Suppressor macrophage treated with lipopolysaccharide for 1 hour (primary cell): ENCODE measurements at regions not wholly inside any gene's neighbourhood (a gene's known extent, or its start where the extent isn't known, plus 50 kb on each side); places are given as distances from the start of the nearest gene placed in this dataset.
A peak's percentile ranks its signal among the peaks of the same experiment; 100 is the strongest.

Experiments
- DNase-seq, 3 donors: peaks; one replicate each; pipeline ENCODE4 v3.0.0-alpha.2; 2020 to 2022

DNA sequence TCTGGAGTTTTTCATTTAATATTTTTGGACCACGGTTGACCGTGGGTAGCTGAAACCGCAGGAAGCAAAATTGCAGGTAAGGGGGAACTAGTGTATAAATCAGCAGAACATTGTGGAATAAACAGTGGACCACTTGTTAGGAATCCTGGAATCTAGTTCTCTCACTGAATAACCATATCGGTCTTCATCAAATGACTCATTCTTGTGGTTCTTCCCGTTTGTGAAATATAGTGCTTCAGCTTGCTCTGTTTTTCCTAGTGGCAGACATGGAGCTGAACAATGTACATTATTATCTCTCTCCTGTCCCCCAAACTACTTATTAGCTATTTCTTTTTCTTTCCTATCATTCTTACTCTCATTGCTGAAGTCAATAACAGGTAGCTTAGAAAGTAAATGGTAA, 61.9 kb downstream of the HSPA13 start:
- no peak for DNase-seq

DNA sequence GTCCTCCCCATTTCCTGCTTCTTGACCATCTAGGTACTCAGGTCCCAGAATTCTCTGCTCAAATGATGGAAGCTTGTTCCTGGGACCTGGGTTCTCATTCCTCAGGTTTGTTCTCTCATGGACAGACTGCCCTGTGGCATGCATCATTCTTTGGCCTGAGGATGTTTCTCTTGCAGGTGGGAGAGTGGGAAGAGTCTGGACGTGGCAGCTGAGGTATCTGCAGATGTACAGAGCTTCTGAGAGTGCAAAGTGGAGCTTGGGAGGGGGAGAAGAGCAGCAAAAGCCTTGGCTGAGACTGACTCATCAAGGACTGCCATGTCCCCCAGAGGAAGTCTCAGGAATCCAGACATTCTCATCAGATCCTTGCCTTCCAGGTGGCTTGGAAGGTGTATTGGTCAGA, 63.1 kb downstream of the HSPA13 start:
- DNase-seq, result no peak

DNA sequence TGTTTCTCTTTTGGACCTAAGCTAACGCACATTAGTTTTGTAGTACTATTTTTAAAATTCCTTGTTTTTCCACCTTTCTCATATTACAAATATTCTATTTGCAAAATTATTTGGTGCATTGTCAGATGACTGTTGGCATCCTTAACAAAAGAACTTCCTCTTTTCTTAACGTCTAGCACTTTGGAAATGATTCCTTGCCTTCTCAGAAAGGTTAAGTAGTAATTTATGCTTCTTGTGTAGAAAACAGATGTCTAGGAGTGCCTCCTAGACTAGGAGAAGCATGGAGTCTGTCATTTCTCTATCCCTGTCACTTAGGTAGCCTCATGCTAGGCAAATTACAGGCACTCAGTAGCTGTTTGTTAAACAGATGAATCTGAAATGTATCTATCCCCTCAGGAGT, 64.4 kb downstream of the HSPA13 start:
- DNase-seq, result peak in 1 of 3 donors; percentile 16

DNA sequence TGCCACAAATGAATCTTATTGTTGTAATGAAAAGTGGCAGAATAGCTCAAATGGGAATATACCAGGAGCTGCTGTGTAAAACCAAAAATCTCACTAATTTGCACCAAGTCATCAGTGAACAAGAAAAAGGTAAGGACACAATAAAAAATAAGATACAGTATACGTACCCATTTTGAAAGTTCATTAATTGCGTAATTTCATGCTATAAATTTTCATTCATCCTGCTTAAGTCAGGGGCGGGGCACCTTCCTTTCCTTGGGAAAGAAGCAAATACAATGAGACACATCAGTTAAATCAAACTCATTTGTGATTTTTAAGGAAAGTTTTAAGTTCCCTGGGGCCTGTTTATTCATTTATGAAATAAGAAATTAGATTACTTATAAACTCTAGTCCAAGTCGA, 65.4 kb downstream of the HSPA13 start:
- no peak for DNase-seq

GRCh38 chr21:14313300-14313699, 69.6 kb downstream of the HSPA13 start:
- no peak for DNase-seq

DNA sequence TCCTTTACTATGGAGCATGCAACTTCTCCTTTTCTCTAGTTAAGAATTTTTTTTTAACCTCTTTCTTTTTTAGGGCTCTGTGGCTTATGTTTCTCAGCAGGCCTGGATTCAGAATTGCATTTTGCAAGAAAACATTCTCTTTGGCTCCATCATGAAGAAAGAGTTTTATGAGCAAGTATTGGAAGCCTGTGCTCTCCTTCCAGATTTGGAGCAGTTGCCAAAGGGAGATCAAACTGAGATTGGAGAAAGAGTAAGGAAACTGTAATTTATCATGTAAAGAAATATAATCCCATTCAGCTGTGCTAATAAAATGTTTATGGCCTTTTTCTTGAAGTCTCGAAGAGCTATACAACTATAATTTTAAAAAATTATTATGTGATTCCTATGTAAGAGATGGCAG, 70.1 kb downstream of the HSPA13 start:
- DNase-seq, result no peak

- DNase-seq, result peak; percentile 22 to 56 (median 54)
Observed at GRCh38 chr21:14308234-14308633, 74.7 kb downstream of the HSPA13 start.

GRCh38 chr21:14306126-14306907, 76.6 kb downstream of the HSPA13 start:
- DNase-seq, result peak in 2 of 3 donors; percentile 5 to 22

GRCh38 chr21:14303731-14304488, 79.0 kb downstream of the HSPA13 start:
- no peak for DNase-seq

DNA sequence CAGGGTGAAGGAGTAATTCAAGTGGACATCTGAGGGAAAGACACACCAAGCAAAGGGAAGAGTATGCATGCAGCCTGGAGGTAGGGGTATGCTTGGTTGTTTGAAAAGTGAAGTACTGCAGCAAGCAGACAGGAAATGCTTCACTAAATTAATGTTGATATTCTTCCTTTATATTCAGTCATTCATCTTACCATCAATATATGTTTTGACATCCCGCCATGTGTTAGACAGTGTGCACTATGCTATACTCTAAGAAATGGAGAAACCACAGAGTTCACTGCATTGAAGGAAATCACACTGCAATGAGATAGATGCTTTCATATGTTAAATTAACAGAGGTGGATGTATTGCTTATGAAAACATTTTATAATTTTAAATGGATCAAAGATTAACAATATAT, 82.9 kb downstream of the HSPA13 start:
- DNase-seq, result no peak

GRCh38 chr21:14290576-14290975, 74.6 kb downstream of the RBM11 start:
- DNase-seq, result no peak

DNA sequence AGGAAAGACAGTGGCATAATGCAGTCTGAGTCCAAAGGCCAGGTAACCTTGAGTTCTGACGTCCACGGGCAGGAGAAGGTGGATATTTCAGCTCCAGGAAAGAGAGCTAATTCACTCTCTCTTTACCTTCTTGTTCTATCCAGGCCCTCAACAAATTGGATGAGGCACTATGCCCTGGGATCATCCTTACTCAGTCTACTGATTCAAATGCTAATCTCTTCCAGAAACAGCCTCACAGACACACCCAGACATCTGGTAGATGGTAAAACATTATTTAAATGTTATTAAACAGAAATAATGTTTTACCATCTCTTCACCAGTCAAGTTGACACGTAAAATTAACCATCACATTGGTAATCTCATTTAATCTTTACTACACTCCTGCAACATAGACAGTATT, 73.0 kb downstream of the RBM11 start:
- no peak for DNase-seq

- DNase-seq, result no peak
Observed at GRCh38 chr21:14285147-14285761, 69.3 kb downstream of the RBM11 start.

DNA sequence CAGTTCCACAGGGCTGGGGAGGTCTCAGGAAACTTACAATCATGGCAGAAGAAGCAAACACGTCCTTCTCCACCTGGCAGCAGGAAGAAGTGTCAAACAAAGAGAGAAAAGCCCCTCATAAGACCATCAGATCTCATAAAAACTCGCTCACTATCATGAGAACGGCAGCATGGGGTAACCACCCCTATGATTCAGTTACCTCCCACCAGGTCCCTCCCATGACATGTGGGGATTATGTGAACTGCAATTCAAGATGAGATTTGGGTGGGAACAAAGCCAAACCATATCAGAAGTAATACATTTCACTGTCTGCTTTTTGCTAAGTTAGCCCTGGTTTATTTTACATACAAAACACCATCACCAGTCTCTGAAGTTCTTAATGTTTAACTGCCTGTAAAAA, 68.5 kb downstream of the RBM11 start:
- DNase-seq, result no peak

- DNase-seq, result peak in 1 of 3 donors; percentile 4
Observed at GRCh38 chr21:14281188-14281900, 65.4 kb downstream of the RBM11 start.
